Head of caudate nucleus (tissue), 42 donors: ENCODE measurements at regions not wholly inside any gene's neighbourhood (a gene's known extent, or its start where the extent isn't known, plus 50 kb on each side); places are given as distances from the start of the nearest gene placed in this dataset.

Source experiments
- DNase-seq, 42 donors: peaks; one replicate each; pipeline versions ENCODE4 v3.0.0 to v3.0.0-alpha.2; 2020 to 2021; ENCODE audit warnings: mixed read lengths in 7 of 42
- intact Hi-C: fragments of 100-400 bp; cut with DNase I; formaldehyde crosslinking; loops from one replicate; pipeline ENCODE4 v1.15.0; 2022

- intact Hi-C loops, result no loop called here
- no peak for DNase-seq
These were observed 181.0 kb downstream of the IPO8 start for GRCh38 chr12:30514666-30515065.

- no peak for DNase-seq
- intact Hi-C loops, result no loop called here
These were observed 187.3 kb downstream of the IPO8 start for GRCh38 chr12:30508205-30508967.

GRCh38 chr12:30507576-30507975 lies 188.1 kb downstream of the IPO8 start:
- intact Hi-C loops, result no loop called here
- no peak for DNase-seq

- no peak for DNase-seq
- intact Hi-C loops, result no loop called here
These were observed 189.3 kb downstream of the IPO8 start for GRCh38 chr12:30506411-30506810.

GRCh38 chr12:30501718-30502117 lies 194.0 kb downstream of the IPO8 start:
- intact Hi-C loops, result no loop called here
- no peak for DNase-seq

GRCh38 chr12:30500532-30500931 lies 195.1 kb downstream of the IPO8 start:
- intact Hi-C loops, result no loop called here
- DNase-seq, result no peak

- intact Hi-C loops, result no loop called here
- DNase-seq, result no peak
These were observed 210.3 kb downstream of the IPO8 start for GRCh38 chr12:30485230-30485890.

GRCh38 chr12:30484658-30485057 lies 211.0 kb downstream of the IPO8 start:
- no peak for DNase-seq
- intact Hi-C loops, result no loop called here

- intact Hi-C loops, result no loop called here
- no peak for DNase-seq
These were observed 213.0 kb downstream of the IPO8 start for GRCh38 chr12:30482650-30483049.

GRCh38 chr12:30473274-30473673 lies 222.4 kb downstream of the IPO8 start:
- DNase-seq, result no peak
- intact Hi-C loops, result no loop called here

- intact Hi-C loops, result no loop called here
- DNase-seq, result no peak
These were observed 229.5 kb downstream of the IPO8 start for GRCh38 chr12:30466093-30466585.

GRCh38 chr12:30463636-30464035 lies 232.0 kb downstream of the IPO8 start:
- intact Hi-C loops, result no loop called here
- DNase-seq, result no peak

- intact Hi-C loops, result no loop called here
- no peak for DNase-seq
These were observed 233.4 kb downstream of the IPO8 start for GRCh38 chr12:30462249-30462648.

- intact Hi-C loops, result no loop called here
- no peak for DNase-seq
These were observed 234.5 kb downstream of the IPO8 start for GRCh38 chr12:30461026-30461615.

- intact Hi-C loops, result no loop called here
- DNase-seq, result no peak
These were observed 237.2 kb downstream of the IPO8 start for GRCh38 chr12:30458453-30458852.

- intact Hi-C loops, result no loop called here
- peak in 4 of 42 donors; percentile 11 to 30 (median 19) for DNase-seq
These were observed 237.9 kb downstream of the IPO8 start for GRCh38 chr12:30457621-30458289.

- no peak for DNase-seq
- intact Hi-C loops, result no loop called here
These were observed 244.8 kb downstream of the IPO8 start for GRCh38 chr12:30450872-30451271.

- intact Hi-C loops, result no loop called here
- DNase-seq, result no peak
These were observed 245.4 kb downstream of the IPO8 start for GRCh38 chr12:30450226-30450625.

GRCh38 chr12:30448038-30448437 lies 247.6 kb downstream of the IPO8 start:
- intact Hi-C loops, result no loop called here
- DNase-seq, result no peak
